ENCODE measurements at regions not wholly inside any gene's neighbourhood (a gene's known extent, or its start where the extent isn't known, plus 50 kb on each side); places are given as distances from the start of the nearest gene placed in this dataset.

GRCh38 chrX:23118890-23119527 is 119.2 kb downstream of the DDX53 start:
- no peaks in the 10 kb centered on the region for H3K9me3 ChIP-seq (ENCODE audit: low read depth, low read length, poor library complexity, severe bottlenecking)
- intact Hi-C loops (cut with micrococcal nuclease; ENCODE audit: unreplicated experiment): no loop called here
- H3K4me1 ChIP-seq (ENCODE audit: insufficient read depth, low read length, poor library complexity, severe bottlenecking): no peaks in the 10 kb centered on the region
- POLR2A ChIA-PET (ENCODE audit: low non-redundant PET): no interaction called here
- no peaks in the 10 kb centered on the region for H3K27me3 ChIP-seq (replicated peaks; ENCODE audit: insufficient read depth, low read depth, low read length, poor library complexity)
- CTCF ChIA-PET: no interaction called here
- TF ChIP-seq EZH2 (IDR thresholded peaks at IDR 0.05; ENCODE audit: borderline replicate concordance, low read depth, low read length, poor library complexity, severe bottlenecking) (no peak), CTCF (conservative IDR thresholded peaks at IDR 0.05; ENCODE audit: low read depth, low read length) (no peak)
- BruUV-seq (replicated peaks): no TSS peak
- H3K27ac ChIP-seq (ENCODE audit: low read depth, low read length, poor library complexity, severe bottlenecking): no peak overlapping the region
- no peaks in the 10 kb centered on the region for H3K36me3 ChIP-seq (ENCODE audit: insufficient read depth, low read length, poor library complexity, severe bottlenecking)
- H3K4me3 ChIP-seq (ENCODE audit: low read depth, low read length, poor library complexity, severe bottlenecking): no peak overlapping the region
- no peak for DNase-seq (ENCODE audit: low spot score)

DNA sequence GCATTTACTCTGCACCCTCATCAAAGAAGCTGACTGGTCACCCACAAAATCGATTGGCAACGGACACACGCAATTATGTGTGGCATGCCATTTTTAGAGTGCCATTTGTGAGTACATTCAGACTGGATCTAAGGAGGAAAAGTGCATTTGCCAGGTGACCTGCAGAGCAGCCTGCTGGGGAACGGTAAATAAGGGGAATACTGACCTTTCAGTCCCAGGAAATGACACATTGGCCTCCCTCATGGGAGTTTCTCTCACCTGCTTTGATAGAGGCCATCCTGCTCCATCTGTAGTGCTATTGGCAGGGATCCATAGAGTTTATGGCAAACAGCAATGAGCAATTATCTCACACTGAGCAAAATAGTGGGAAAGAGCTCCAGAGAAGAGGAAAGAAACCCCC is 127.8 kb downstream of the DDX53 start:
- H3K4me3 ChIP-seq (ENCODE audit: low read depth, low read length, poor library complexity, severe bottlenecking): no peak overlapping the region
- intact Hi-C loops (cut with micrococcal nuclease; ENCODE audit: unreplicated experiment): no loop called here
- POLR2A ChIA-PET (ENCODE audit: low non-redundant PET): no interaction called here
- H3K9me3 ChIP-seq (ENCODE audit: low read depth, low read length, poor library complexity, severe bottlenecking): no peaks in the 10 kb centered on the region
- no peak for DNase-seq (ENCODE audit: low spot score)
- CTCF ChIA-PET: no interaction called here
- no peaks in the 10 kb centered on the region for H3K27me3 ChIP-seq (replicated peaks; ENCODE audit: insufficient read depth, low read depth, low read length, poor library complexity)
- H3K27ac ChIP-seq (ENCODE audit: low read depth, low read length, poor library complexity, severe bottlenecking): no peak overlapping the region
- H3K4me1 ChIP-seq (ENCODE audit: insufficient read depth, low read length, poor library complexity, severe bottlenecking): no peaks in the 10 kb centered on the region
- H3K36me3 ChIP-seq (ENCODE audit: insufficient read depth, low read length, poor library complexity, severe bottlenecking): no peaks in the 10 kb centered on the region
- BruUV-seq (replicated peaks): no TSS peak
- TF ChIP-seq EZH2 (IDR thresholded peaks at IDR 0.05; ENCODE audit: borderline replicate concordance, low read depth, low read length, poor library complexity, severe bottlenecking) (no peak), CTCF (conservative IDR thresholded peaks at IDR 0.05; ENCODE audit: low read depth, low read length) (no peak)

DNA sequence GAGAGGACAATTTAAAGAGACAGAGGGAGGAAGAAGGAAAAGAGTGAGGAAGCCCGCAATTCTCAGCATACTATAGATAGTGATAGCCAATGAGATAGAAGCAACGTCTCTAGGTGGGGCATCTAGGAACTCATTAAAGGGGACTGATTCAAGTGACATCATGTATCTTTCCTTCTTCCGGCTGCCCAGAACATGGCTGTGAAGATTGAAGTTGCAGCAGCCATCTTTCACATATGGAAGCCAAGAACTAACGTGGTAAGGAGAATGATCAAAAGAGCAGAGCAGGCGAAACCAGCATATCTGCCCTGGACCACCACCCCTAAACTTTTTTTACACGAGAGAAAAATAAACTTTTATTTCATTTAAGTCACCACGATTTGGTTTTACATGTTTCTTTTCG is 133.8 kb downstream of the DDX53 start:
- ChIA-PET CTCF (no interaction called here), POLR2A (ENCODE audit: low non-redundant PET) (no interaction called here)
- no TSS peak for BruUV-seq (replicated peaks)
- Histone ChIP-seq H3K4me3 (ENCODE audit: low read depth, low read length, poor library complexity, severe bottlenecking) (no peak overlapping the region), H3K27ac (ENCODE audit: low read depth, low read length, poor library complexity, severe bottlenecking) (no peak overlapping the region), H3K27me3 (replicated peaks; ENCODE audit: insufficient read depth, low read depth, low read length, poor library complexity) (no peaks in the 10 kb centered on the region), H3K36me3 (ENCODE audit: insufficient read depth, low read length, poor library complexity, severe bottlenecking) (no peaks in the 10 kb centered on the region), H3K4me1 (ENCODE audit: insufficient read depth, low read length, poor library complexity, severe bottlenecking) (no peaks in the 10 kb centered on the region), H3K9me3 (ENCODE audit: low read depth, low read length, poor library complexity, severe bottlenecking) (no peaks in the 10 kb centered on the region)
- DNase-seq (ENCODE audit: low spot score): no peak
- TF ChIP-seq EZH2 (IDR thresholded peaks at IDR 0.05; ENCODE audit: borderline replicate concordance, low read depth, low read length, poor library complexity, severe bottlenecking) (no peak), CTCF (conservative IDR thresholded peaks at IDR 0.05; ENCODE audit: low read depth, low read length) (no peak)
- intact Hi-C loops (cut with micrococcal nuclease; ENCODE audit: unreplicated experiment): no loop called here
